SK-N-MC (cell line): ENCODE measurements at regions not wholly inside any gene's neighbourhood (a gene's known extent, or its start where the extent isn't known, plus 50 kb on each side); places are given as distances from the start of the nearest gene placed in this dataset.

ENCODE experiments used
- EZH2 ChIP-seq: fragments of 200-600 bp; sonication (generic); IDR thresholded peaks from one replicate; pipeline ENCODE4 v1.6.1; 2017; ENCODE audit warnings: antibody characterized with exemption
- FOXP2 ChIP-seq: optimal IDR thresholded peaks from 2 replicates; pipeline ENCODE3; 2011; ENCODE audit warnings: mild to moderate bottlenecking, moderate library complexity; ENCODE audit not compliant: insufficient read depth; ENCODE audit errors: extremely low read length, control extremely low read depth
- POLR2AphosphoS5 ChIP-seq: IDR thresholded peaks from 2 replicates; pipeline ENCODE4 v1.6.1; 2012; ENCODE audit warnings: mild to moderate bottlenecking, low read depth, low read length, borderline replicate concordance

DNA sequence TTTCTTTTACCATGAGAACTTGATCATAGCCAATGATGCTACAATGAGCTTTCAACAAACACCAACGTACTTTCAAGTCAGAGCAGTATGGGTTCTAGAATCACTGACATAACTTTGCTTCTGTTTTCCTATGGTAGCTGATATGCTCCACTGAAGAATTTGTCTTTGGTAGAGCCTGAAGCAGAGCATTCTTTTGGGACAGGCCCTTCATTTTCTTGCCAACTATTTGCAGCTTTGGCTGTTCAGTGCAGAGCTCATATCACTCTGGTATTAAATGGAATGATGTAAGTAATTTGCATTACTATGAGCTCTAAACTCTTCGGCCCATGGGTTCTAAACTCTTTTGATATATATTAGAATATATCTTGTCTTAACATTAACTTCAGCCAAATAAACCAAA is 51.8 kb upstream of the APC start:
- TF ChIP-seq EZH2 (no peak), POLR2AphosphoS5 (no peak), FOXP2 (no peak)
